Medulla oblongata (tissue), 1 donor: ENCODE measurements at regions not wholly inside any gene's neighbourhood (a gene's known extent, or its start where the extent isn't known, plus 50 kb on each side); places are given as distances from the start of the nearest gene placed in this dataset.
A peak's percentile ranks its signal among the peaks of the same experiment; 100 is the strongest.
"Not testable (repeated sequence)": the region's sequence is repeated elsewhere in the genome, so short reads cannot be mapped to it uniquely, and the experiment has no call there.

Source experiments
- DNase-seq: peaks from one replicate; pipeline ENCODE4 v3.0.0-alpha.2; 2015; ENCODE audit errors: extremely low spot score

DNA sequence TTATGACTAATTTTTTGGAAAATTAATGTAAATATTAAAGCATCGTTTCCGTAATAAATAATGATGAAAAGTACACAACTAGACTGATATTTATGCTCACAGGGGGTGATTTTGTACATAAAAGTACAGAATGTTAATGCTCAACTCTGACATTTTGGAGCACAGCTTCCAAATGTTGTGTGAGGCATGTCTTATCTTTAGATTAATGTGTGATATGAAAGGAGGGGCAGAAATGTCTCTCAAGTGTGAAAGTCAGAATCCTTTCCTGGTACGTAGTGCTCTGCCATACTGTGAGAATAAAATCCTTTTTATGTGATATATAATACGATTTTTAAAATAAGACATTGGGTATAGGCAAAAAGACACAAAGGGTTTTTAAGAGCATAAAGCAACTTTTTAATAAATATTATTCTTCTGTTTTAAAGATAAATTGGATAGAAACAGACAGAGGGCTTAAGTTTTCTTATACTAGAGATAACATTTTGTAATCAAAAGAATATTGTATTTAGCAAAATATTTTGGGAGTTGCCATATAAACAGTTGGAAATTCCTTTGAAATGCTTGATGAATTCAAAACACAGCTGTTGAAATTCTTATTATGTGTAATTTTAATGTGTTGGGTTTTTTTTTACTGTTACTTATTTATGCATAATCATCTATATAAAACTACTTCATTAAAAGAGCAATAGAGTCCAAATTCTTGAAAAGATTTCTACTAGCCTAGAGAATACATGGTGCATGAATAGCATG, 389.7 kb downstream of the RAP2B start:
- no peak for DNase-seq

GRCh38 chr3:153552887-153553604, 391.0 kb downstream of the RAP2B start:
- no peak for DNase-seq

DNA sequence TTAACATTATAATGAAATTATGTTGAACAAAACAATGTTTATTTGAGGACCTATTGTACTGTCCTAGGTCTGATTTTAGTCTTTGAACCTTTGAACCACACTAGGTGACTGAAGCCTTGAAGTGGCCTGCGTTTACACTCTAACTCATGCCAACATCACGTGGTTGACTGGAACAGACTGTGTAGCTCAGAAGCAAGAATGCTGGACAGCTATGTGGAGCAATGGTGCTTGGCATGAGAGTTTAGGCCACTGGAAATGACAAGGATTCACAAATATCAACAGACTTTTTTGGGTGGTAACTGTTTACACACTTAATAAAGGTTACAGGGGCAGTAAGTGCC, 391.5 kb downstream of the RAP2B start:
- no peak for DNase-seq

DNA sequence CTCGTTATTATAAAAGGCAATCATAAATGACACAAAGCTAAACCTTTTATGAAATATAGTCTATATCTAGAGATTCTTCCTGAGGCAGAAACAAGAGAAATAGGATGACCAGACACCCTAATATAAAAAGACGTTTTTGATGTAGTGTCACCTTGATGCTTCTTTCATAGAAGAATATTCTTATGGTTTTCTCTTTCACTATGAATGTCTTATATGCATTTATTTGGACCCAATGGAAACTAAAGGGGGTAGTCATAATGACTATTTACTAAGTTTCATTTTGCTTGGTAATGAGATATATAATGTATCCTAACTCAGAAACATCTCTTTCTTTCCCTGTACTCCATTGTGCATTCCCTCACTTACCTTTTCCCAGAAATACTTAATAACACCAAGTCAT, 393.9 kb downstream of the RAP2B start:
- no peak for DNase-seq

DNA sequence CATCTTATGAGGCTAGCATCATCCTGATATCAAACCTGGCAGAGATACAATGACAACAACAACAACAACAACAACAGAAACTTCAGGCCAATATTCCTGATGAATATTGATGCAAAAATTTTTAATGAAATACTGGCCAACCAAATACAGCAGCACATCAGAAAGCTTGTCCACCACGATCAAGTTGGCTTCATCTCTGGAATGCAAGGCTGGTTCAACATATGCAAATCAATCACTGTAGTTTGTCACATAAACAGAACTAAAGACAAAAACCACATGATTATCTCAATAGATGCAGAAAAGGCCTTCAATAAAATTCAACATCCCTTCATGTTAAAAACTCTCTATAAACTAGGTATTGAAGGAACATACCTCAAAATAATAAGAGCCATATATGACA, 397.3 kb downstream of the RAP2B start:
- DNase-seq: not testable (repeated sequence)

GRCh38 chr3:153567011-153567410, 405.0 kb downstream of the RAP2B start:
- no peak for DNase-seq

GRCh38 chr3:153567556-153567955, 405.5 kb downstream of the RAP2B start:
- DNase-seq: no peak

GRCh38 chr3:153570481-153570880, 408.5 kb downstream of the RAP2B start:
- not testable (repeated sequence) for DNase-seq

DNA sequence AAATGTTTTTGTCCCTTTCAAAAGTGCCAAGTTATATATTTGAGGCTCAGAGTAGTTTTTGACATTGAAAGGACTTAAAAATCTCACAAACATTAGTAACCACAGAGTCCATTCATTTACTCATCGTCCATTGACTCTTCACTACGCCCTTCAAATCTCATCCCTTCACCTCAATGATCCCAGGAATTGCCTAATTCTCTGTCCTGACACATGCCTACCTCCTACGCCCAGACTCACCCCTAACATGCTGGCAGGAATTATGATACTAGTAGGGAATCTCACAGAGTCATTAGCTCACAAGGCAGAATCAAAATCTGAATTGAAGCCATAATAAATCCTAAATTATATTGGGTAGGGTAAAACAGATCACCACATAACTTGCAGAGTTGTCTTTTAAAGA, 410.1 kb downstream of the RAP2B start:
- no peak for DNase-seq

- peak; percentile 12 for DNase-seq
Observed at GRCh38 chr3:153572654-153573053, 410.6 kb downstream of the RAP2B start.

DNA sequence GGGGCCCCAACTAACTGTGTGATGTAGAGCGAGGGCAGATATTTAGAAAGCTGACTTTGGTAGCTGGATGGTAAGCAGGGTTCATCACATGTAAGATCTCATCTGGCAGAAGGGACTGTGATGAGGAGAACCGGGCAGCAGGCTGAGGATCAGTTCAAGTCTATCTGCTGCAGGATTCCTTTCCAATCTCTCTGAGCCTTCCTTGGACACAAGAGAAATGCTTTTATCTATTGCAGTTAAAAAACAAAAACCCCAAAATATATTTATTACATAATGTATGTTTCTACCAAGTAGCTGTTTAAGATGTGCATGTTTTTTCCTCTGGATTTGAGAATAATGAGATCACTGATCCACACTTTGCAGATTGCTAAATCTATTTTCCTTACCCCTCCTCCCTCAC, 411.5 kb downstream of the RAP2B start:
- DNase-seq: no peak

DNA sequence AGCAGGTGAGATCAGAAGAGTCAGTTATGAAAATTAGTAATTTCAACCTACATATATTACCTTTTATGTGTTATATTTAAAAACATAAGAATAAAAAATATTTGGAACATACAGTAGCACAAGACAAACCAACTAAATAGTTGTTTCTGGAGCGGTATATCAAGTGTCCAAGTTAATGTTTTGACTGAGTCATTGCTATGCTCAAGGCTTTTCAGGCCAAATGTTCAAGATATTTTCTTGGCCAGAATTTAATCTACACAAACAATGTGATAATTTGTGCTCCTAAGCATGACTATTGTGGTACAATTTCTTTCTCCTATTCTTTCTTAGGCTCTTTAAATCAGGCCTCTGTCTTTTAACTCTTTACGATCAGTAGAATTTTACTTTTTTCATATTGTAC, 412.4 kb downstream of the RAP2B start:
- no peak for DNase-seq

DNA sequence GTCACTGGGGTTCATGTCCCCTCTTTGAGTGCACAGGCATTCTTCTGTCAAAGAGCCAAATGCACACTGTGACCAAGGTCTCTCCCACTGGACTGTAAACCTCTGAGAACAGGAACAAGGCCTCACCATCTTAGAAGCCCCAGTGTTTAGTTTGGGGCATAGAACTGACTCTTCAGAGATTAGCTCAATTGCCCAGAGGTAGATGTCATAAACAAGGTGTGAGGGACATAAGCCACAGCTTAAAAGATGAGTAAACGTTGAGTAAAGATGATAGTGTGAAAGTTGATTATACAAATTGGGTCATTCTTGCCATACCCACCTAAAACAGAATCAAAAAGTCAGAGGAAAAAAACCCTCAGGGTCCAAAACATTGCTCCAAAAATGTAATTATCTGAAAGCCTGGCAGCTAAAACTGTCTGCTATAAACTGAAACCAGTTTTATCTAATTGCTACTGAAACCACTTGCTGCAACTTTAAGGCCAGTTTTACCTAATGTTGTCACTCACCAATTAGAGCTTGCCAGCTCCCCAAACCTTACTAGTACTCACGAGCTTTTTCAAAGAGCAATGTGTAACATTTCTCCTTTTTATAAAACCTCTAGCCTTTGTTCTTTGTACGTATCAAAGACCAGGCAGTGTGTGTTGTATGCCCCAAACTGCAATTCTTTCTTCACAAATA, 415.2 kb downstream of the RAP2B start:
- DNase-seq: no peak

GRCh38 chr3:153578046-153578445, 416.0 kb downstream of the RAP2B start:
- no peak for DNase-seq

- no peak for DNase-seq
Observed at GRCh38 chr3:153590051-153590450, 428.0 kb downstream of the RAP2B start.

DNA sequence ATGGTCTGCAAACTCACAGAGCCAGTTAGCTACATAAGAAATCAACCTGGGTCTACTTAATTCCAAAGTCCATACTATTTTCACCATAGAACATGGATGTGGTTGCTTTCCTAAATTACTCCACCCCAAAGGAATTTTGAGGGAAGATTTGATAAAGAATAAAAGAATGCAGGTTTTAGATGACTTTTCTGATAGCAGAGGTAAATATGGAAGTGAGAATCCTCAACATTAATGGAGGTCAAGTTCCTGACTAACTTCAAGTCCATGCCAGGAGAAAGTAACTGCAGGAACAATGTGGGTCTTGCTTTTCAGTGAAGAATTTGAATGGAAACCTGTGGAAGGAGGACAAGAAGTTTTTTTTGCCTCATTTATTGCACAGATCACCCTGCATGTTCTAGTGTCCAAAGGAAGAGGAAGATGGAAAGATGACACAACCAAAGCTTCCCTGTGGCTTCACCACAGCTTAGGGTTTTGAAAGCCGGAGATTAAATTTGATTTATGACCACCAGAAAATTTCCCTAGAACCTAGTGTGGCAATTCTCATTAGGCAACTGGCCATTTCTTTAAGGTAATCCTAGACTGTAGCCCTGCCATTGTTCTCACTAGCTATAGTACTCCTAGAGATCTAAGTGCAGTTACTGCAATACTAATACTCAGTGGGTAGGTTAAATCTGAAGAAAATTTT, 429.7 kb downstream of the RAP2B start:
- no peak for DNase-seq

DNA sequence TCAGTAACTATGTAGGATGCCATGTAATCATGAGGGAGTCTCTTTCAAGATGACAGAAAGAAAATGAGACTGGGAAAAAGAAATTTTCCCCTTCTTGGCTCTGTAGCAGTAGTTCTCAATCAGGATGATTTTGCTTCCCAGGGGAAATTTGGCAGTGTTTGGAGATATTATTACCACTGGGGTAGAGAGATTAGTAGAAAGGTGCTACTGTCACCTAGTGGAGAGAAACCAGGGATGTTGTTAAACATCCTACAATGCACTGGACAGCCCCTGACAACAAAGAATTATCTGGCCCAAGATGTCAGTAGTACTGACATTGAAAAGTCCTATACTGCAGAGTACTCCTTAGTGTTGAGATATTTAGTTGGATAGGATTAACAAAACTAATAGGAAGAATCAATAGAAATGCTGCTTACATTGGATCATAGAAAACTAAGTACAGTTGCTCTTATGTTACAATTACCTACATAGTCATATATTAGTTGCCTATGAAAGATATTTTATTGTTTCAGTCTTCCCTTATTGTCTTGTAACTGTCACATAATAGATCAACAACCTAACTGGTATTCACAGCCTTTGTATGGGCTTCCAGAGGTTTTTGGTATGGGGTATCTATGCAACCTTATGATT, 433.3 kb downstream of the RAP2B start:
- DNase-seq: peak; percentile 23

DNA sequence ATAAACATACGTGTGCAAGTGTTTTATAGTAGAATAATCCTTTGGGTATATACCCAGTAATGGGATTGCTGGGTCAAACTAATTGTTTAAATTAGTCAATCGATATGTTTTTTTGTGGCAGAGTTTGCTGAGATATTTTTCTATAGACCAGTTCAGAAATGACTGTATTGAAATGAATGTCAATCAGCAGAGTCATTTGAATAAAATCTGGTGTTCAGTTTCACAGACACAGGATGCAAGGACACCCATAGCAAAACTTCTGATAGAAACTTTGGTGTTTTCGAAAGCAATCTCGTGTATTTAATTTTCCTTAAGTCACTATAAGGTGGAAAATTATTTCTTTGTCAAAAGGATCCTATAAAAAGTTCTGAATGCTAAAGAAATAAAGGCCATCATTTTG, 434.4 kb downstream of the RAP2B start:
- DNase-seq: no peak

DNA sequence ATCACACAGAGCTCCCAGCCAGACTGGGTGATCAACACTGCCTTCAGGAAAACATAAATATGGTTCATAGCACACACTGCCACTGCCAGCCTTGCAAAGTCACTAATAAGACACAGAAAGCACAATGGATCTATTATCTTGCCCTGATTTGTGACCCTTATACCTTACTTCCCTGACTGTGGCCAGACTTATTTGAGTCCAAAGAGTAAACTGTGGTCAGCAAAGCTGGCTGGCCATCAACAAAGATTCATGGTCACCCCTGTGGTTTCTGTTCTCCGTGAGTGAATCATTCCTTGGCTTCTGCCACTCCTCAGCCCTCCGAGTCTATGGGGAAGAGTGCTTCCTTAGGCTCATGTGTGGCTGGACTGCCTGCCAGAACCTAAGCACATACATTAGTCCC, 437.7 kb downstream of the RAP2B start:
- no peak for DNase-seq

GRCh38 chr3:153600896-153601295, 438.9 kb downstream of the RAP2B start:
- no peak for DNase-seq

- no peak for DNase-seq
Observed at GRCh38 chr3:153601374-153601853, 439.4 kb downstream of the RAP2B start.

DNA sequence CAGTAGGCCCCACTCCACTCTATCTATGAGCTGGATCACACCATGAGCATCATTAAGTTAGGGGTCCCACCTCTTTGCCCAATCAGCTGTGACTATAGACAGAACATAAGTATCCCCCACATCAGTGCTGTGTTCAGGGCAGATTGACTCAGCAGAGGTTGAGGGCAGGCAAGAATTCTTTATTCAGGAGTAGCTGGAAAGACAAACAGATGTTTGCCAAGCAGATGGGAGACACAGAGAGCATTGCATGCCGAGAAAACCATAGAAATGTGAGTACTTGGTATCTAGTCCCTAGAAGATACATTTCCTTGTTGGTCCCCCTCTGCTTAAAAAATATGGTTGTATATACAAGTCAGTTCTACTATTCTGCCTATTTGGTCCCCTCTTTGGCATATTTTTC, 440.8 kb downstream of the RAP2B start:
- no peak for DNase-seq
